ENCODE measurements at regions not wholly inside any gene's neighbourhood (a gene's known extent, or its start where the extent isn't known, plus 50 kb on each side); places are given as distances from the start of the nearest gene placed in this dataset.

DNA sequence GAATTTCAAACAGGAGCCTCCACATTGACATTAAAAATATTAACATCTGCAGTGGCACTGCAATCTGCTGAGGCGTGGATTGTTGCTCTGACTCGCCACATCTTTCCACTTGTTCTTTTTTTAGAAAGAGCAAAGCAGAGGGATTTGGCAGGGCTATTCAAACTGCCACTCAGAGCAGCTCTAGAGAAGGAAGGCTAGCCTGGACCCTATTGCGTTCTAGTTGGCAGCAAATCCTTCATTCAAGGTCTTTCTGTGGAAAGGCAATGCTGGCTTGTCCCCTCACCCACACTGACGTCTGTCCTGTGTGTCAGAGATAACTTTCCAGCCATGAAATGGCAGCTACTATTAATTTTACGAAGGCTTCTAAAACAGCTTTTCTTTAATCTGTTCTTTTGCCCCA lies 483.2 kb upstream of the SGO1 start:
- TF ChIP-seq, protein P1, sequence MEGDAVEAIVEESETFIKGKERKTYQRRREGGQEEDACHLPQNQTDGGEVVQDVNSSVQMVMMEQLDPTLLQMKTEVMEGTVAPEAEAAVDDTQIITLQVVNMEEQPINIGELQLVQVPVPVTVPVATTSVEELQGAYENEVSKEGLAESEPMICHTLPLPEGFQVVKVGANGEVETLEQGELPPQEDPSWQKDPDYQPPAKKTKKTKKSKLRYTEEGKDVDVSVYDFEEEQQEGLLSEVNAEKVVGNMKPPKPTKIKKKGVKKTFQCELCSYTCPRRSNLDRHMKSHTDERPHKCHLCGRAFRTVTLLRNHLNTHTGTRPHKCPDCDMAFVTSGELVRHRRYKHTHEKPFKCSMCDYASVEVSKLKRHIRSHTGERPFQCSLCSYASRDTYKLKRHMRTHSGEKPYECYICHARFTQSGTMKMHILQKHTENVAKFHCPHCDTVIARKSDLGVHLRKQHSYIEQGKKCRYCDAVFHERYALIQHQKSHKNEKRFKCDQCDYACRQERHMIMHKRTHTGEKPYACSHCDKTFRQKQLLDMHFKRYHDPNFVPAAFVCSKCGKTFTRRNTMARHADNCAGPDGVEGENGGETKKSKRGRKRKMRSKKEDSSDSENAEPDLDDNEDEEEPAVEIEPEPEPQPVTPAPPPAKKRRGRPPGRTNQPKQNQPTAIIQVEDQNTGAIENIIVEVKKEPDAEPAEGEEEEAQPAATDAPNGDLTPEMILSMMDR (IDR thresholded peaks at IDR 0.05; ENCODE audit: low read depth, low read length): no peak
- TF ChIP-seq MYC (IDR thresholded peaks at IDR 0.05; ENCODE audit: low read depth, low read length): no peak
- TF ChIP-seq POLR2A (IDR thresholded peaks at IDR 0.05; ENCODE audit: extremely low read depth, insufficient read length): no peak
- TF ChIP-seq, protein P2, sequence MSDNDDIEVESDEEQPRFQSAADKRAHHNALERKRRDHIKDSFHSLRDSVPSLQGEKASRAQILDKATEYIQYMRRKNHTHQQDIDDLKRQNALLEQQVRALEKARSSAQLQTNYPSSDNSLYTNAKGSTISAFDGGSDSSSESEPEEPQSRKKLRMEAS (IDR thresholded peaks at IDR 0.05; ENCODE audit: low read depth, low read length): no peak
- H3K4me3 ChIP-seq (ENCODE audit: low read depth, low read length): no peak overlapping the region
- no peak for DNase-seq (ENCODE audit: low read depth)

DNA sequence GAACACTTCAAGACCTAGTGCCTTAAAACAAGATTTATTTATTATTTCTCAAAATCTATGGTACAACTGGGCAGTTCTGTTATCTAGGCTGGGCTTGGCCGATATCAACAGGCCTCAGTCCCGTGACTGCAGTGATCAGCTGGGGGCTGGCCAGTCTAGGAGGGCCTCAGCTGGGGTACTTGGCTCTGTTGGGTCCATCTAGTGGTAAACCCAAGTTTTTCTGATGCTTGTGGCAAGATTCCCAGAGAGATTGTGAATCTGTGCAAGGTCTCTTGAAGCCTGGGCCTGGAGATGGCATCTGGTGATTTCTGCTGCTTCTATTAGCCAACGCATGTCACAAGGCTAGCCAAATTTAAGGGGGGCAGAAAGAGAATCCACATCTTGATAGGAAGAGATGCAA lies 482.4 kb upstream of the SGO1 start:
- TF ChIP-seq, protein P1 (IDR thresholded peaks at IDR 0.05; ENCODE audit: low read depth, low read length): no peak
- TF ChIP-seq, protein P2 (IDR thresholded peaks at IDR 0.05; ENCODE audit: low read depth, low read length): no peak
- TF ChIP-seq POLR2A (IDR thresholded peaks at IDR 0.05; ENCODE audit: extremely low read depth, insufficient read length): no peak
- no peak for TF ChIP-seq MYC (IDR thresholded peaks at IDR 0.05; ENCODE audit: low read depth, low read length)
- no peak overlapping the region for H3K4me3 ChIP-seq (ENCODE audit: low read depth, low read length)
- DNase-seq (ENCODE audit: low read depth): peak; percentile 5

DNA sequence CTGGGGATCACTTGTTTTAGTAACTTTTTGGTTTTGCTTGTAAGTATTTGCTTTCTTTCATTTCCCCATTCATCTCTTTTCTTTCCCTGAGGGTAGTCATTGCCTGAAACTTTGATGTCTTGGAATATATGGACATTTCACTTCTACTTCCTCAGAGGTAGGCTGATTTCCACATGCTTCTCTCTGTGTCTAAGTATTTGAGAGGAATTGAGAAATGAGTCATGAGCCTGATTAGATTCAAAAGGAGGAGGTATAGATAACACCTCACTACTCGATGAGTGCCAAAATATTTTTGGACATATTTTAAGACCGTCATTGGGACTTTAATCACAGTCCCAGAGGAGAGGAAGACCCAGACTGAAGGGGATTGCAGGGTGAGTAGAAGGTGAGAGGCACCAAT lies 480.1 kb upstream of the SGO1 start:
- TF ChIP-seq POLR2A (IDR thresholded peaks at IDR 0.05; ENCODE audit: extremely low read depth, insufficient read length) (no peak), MYC (IDR thresholded peaks at IDR 0.05; ENCODE audit: low read depth, low read length) (no peak)
- TF ChIP-seq, protein P1 (IDR thresholded peaks at IDR 0.05; ENCODE audit: low read depth, low read length): no peak
- TF ChIP-seq, protein P2 (IDR thresholded peaks at IDR 0.05; ENCODE audit: low read depth, low read length): no peak
- H3K4me3 ChIP-seq (ENCODE audit: low read depth, low read length): no peak overlapping the region
- no peak for DNase-seq (ENCODE audit: low read depth)

DNA sequence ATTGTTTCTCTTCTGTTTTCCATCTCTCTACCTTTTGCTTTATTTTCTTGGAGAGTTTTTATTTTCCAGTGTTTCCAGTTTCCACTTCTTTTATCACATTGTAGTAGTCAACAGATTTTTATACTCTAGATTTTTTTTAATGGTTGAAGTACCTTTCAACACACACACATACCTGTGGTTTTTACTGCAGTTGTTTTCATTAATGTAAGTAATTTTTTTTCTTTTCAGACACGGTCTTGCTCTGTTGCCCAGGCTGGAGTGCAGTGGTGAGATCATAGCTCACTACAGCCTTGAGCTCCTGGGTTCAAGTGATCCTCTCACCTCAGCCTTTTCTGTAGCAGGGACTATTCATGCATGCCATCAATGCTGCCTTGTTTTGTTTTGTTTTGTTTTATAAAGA lies 472.5 kb upstream of the SGO1 start:
- no peak overlapping the region for H3K4me3 ChIP-seq (ENCODE audit: low read depth, low read length)
- TF ChIP-seq, protein P1 (IDR thresholded peaks at IDR 0.05; ENCODE audit: low read depth, low read length): no peak
- TF ChIP-seq, protein P2 (IDR thresholded peaks at IDR 0.05; ENCODE audit: low read depth, low read length): no peak
- no peak for TF ChIP-seq POLR2A (IDR thresholded peaks at IDR 0.05; ENCODE audit: extremely low read depth, insufficient read length)
- TF ChIP-seq MYC (IDR thresholded peaks at IDR 0.05; ENCODE audit: low read depth, low read length): no peak
- no peak for DNase-seq (ENCODE audit: low read depth)

DNA sequence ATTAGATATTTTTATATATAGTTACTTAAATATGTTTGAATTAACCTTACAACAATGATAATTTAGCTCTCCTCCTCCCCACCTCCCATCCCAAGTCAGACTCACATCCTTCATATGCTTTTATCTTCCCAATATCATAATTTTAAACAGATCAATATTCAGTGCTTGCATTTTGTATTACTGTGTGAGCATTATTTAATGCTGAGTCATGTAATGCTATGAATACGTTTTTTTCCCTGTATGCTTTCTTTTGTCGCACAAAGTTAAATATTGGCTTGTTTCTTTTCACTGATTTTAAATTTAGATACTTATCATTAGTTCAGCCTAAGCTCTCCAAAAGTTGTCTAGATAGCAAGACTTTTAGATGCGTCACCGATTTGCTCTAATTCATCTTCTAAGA lies 471.6 kb upstream of the SGO1 start:
- H3K4me3 ChIP-seq (ENCODE audit: low read depth, low read length): no peak overlapping the region
- TF ChIP-seq, protein P2 (IDR thresholded peaks at IDR 0.05; ENCODE audit: low read depth, low read length): no peak
- TF ChIP-seq POLR2A (IDR thresholded peaks at IDR 0.05; ENCODE audit: extremely low read depth, insufficient read length) (no peak), MYC (IDR thresholded peaks at IDR 0.05; ENCODE audit: low read depth, low read length) (no peak)
- TF ChIP-seq, protein P1 (IDR thresholded peaks at IDR 0.05; ENCODE audit: low read depth, low read length): no peak
- no peak for DNase-seq (ENCODE audit: low read depth)

Measured in NB4 (cell line).